SU-DHL-6 (cell line): ENCODE measurements at regions not wholly inside any gene's neighbourhood (a gene's known extent, or its start where the extent isn't known, plus 50 kb on each side); places are given as distances from the start of the nearest gene placed in this dataset.

ENCODE experiments used
- H2AFZ ChIP-seq: fragments of 200-600 bp; sonication (generic); 2 replicates; pipeline ENCODE4 v1.6.1; 2014; ENCODE audit warnings: low read depth, mild to moderate bottlenecking, moderate library complexity, mixed read lengths, antibody characterized with exemption, low read length; ENCODE audit not compliant: severe bottlenecking
- H3F3A ChIP-seq: fragments of 200-600 bp; shearing (Covaris generic); 2 replicates; pipeline ENCODE4 v1.6.0; 2016; ENCODE audit warnings: antibody characterized with exemption, mild to moderate bottlenecking; ENCODE audit not compliant: insufficient read depth
- H3K27ac ChIP-seq: fragments of 200-600 bp; sonication (generic); 2 replicates; pipeline ENCODE4 v1.5.1; 2016; ENCODE audit warnings: low read depth, mild to moderate bottlenecking, low read length, moderate library complexity, mixed read lengths
- H3K27me3 ChIP-seq: fragments of 200-600 bp; sonication (generic), shearing (Covaris generic); 2 replicates; pipeline ENCODE4 v1.6.0; 2014; ENCODE audit warnings: mild to moderate bottlenecking, low read length
- H3K36me3 ChIP-seq: fragments of 200-600 bp; sonication (generic); 2 replicates; pipeline ENCODE4 v1.6.1; 2014; ENCODE audit warnings: mild to moderate bottlenecking, low read length, mixed read lengths
- H3K4me2 ChIP-seq: fragments of 300-600, 200-600 bp; shearing (Covaris generic), sonication (generic); 2 replicates; pipeline ENCODE4 v1.6.0; 2014; ENCODE audit warnings: low read length, low read depth, mild to moderate bottlenecking; ENCODE audit not compliant: poor library complexity, severe bottlenecking
- H3K4me3 ChIP-seq: fragments of 200-600 bp; sonication (generic); 2 replicates; pipeline ENCODE4 v1.5.1; 2014; ENCODE audit warnings: antibody characterized with exemption, low read length, mild to moderate bottlenecking, mixed read lengths; ENCODE audit not compliant: insufficient read depth, poor library complexity, severe bottlenecking
- H3K79me2 ChIP-seq: fragments of 200-600 bp; sonication (generic); 2 replicates; pipeline ENCODE4 v1.6.1; 2014; ENCODE audit warnings: mild to moderate bottlenecking, low read length, moderate library complexity; ENCODE audit not compliant: insufficient read depth
- H3K9ac ChIP-seq: fragments of 200-600 bp; sonication (generic); 2 replicates; pipeline ENCODE4 v1.7.0; 2014; ENCODE audit warnings: mild to moderate bottlenecking, low read length
- H3K9me2 ChIP-seq: fragments of 200-600 bp; sonication (generic); replicated peaks from 2 replicates; pipeline ENCODE4 v1.6.1; 2014; ENCODE audit warnings: low read length; ENCODE audit not compliant: insufficient read depth
- H3K9me3 ChIP-seq: fragments of 200-600 bp; sonication (generic); 2 replicates; pipeline ENCODE4 v1.6.1; 2014; ENCODE audit warnings: low read length, mixed read lengths; ENCODE audit not compliant: insufficient read depth
- H4K20me1 ChIP-seq: fragments of 200-600 bp; sonication (generic); 2 replicates; pipeline ENCODE4 v1.6.1; 2014; ENCODE audit warnings: low read depth, mild to moderate bottlenecking, antibody characterized with exemption, low read length, moderate library complexity, mixed read lengths
- CTCF ChIP-seq: fragments of 200-600 bp; sonication (generic); IDR thresholded peaks from one replicate; pipeline ENCODE4 v1.5.1; 2017; ENCODE audit warnings: antibody characterized with exemption, mild to moderate bottlenecking, low read length, moderate library complexity; ENCODE audit not compliant: insufficient read depth, poor library complexity, severe bottlenecking
- EZH2phosphoT487 ChIP-seq: fragments of 200-600 bp; sonication (generic), shearing (Covaris generic); conservative IDR thresholded peaks from 2 replicates; pipeline ENCODE4 v1.6.1; 2018; ENCODE audit warnings: mild to moderate bottlenecking, antibody characterized with exemption, low read length, moderate library complexity, mixed read lengths

- Histone ChIP-seq H3F3A (no peaks in the 10 kb centered on the region), H3K79me2 (no peaks in the 10 kb centered on the region), H3K4me2 (no peak overlapping the region), H3K4me3 (no peak overlapping the region), H3K9me2 (no peaks in the 10 kb centered on the region), H3K27ac (no peak overlapping the region), H3K36me3 (no peaks in the 10 kb centered on the region), H3K27me3 (no peaks in the 10 kb centered on the region), H2AFZ (no peak overlapping the region), H4K20me1 (no peaks in the 10 kb centered on the region), H3K9ac (no peak overlapping the region), H3K9me3 (no peaks in the 10 kb centered on the region)
- no peak for TF ChIP-seq CTCF
- no peak for TF ChIP-seq EZH2phosphoT487
These were observed 484.5 kb upstream of the NR2F2 start for GRCh38 chr15:95845862-95846515.

GRCh38 chr15:95848126-95848525 is 482.4 kb upstream of the NR2F2 start:
- Histone ChIP-seq H3K4me2 (no peak overlapping the region), H3K27me3 (no peaks in the 10 kb centered on the region), H3K9me3 (no peaks in the 10 kb centered on the region), H3F3A (no peaks in the 10 kb centered on the region), H3K4me3 (no peak overlapping the region), H3K36me3 (no peaks in the 10 kb centered on the region), H4K20me1 (no peaks in the 10 kb centered on the region), H2AFZ (no peak overlapping the region), H3K9ac (no peak overlapping the region), H3K27ac (no peak overlapping the region), H3K9me2 (no peaks in the 10 kb centered on the region), H3K79me2 (no peaks in the 10 kb centered on the region)
- TF ChIP-seq EZH2phosphoT487: no peak
- no peak for TF ChIP-seq CTCF

- H4K20me1 ChIP-seq: no peaks in the 10 kb centered on the region
- H3K4me2 ChIP-seq: no peak overlapping the region
- TF ChIP-seq CTCF (no peak), EZH2phosphoT487 (no peak)
- no peaks in the 10 kb centered on the region for H3F3A ChIP-seq
- H3K9me3 ChIP-seq: no peaks in the 10 kb centered on the region
- H3K27ac ChIP-seq: no peak overlapping the region
- H3K9ac ChIP-seq: no peak overlapping the region
- H2AFZ ChIP-seq: no peak overlapping the region
- no peaks in the 10 kb centered on the region for H3K36me3 ChIP-seq
- H3K27me3 ChIP-seq: no peaks in the 10 kb centered on the region
- H3K9me2 ChIP-seq: no peaks in the 10 kb centered on the region
- no peak overlapping the region for H3K4me3 ChIP-seq
- H3K79me2 ChIP-seq: no peaks in the 10 kb centered on the region
These were observed 479.7 kb upstream of the NR2F2 start for GRCh38 chr15:95850837-95851236.
